Naive thymus-derived CD8-positive, alpha-beta T cell (primary cell): ENCODE measurements at regions not wholly inside any gene's neighbourhood (a gene's known extent, or its start where the extent isn't known, plus 50 kb on each side); places are given as distances from the start of the nearest gene placed in this dataset.
"Not testable (repeated sequence)": the region's sequence is repeated elsewhere in the genome, so short reads cannot be mapped to it uniquely, and the experiment has no call there.

ENCODE experiments used
- ATAC-seq, 2 donors: fragments of 150-1000 bp; cut with Tn5 transposase in 1 of 2; sonication (Bioruptor Pico), chemical (Tn5 transposase) in 1 of 2; 1 replicate in 1 of 2; 2 replicates in 1 of 2; pipeline ENCODE4 v1.10.0; 2021; ENCODE audit warnings: mild to moderate bottlenecking in 2 of 2, moderate library complexity in 2 of 2
- POLR2A ChIA-PET: fragments of 350-600 bp; sonication (Branson Sonifier 250); formaldehyde crosslinking; loops from one replicate; lab custom pipeline; 2021; ENCODE audit warnings: antibody characterized with exemption; lab: Charles Lee
- DNase-seq, 10 donors: peaks; one replicate each; pipeline versions ENCODE4 v3.0.0 to v3.0.0-alpha.2; 2020 to 2022
- H3K27ac Mint-ChIP-seq, 10 donors: one replicate each; pipeline ENCODE4 v1.8.0; 2020 to 2022; ENCODE audit warnings: mild to moderate bottlenecking in 10 of 10, mixed read lengths in 10 of 10, moderate library complexity in 4 of 10, inconsistent platforms in 1 of 10
- H3K27me3 Mint-ChIP-seq, 5 donors: one replicate each; pipeline ENCODE4 v1.8.0; 2021 to 2022; ENCODE audit warnings: mixed read lengths in 5 of 5
- H3K36me3 Mint-ChIP-seq, 3 donors: one replicate each; pipeline ENCODE4 v1.8.0; 2020 to 2022; ENCODE audit warnings: mixed read lengths in 3 of 3, mild to moderate bottlenecking in 2 of 3, inconsistent platforms in 1 of 3
- H3K4me1 Mint-ChIP-seq, 4 donors: one replicate each; pipeline ENCODE4 v1.8.0; 2021 to 2022; ENCODE audit warnings: mixed read lengths in 4 of 4
- H3K4me3 Mint-ChIP-seq, 10 donors: one replicate each; pipeline ENCODE4 v1.8.0; 2020 to 2022; ENCODE audit warnings: mild to moderate bottlenecking in 10 of 10, mixed read lengths in 10 of 10, moderate library complexity in 6 of 10, inconsistent platforms in 1 of 10
- H3K9me3 Mint-ChIP-seq, 9 donors: one replicate each; pipeline ENCODE4 v1.8.0; 2020 to 2022; ENCODE audit warnings: mixed read lengths in 9 of 9, mild to moderate bottlenecking in 3 of 9, inconsistent platforms in 1 of 9, moderate library complexity in 1 of 9

DNA sequence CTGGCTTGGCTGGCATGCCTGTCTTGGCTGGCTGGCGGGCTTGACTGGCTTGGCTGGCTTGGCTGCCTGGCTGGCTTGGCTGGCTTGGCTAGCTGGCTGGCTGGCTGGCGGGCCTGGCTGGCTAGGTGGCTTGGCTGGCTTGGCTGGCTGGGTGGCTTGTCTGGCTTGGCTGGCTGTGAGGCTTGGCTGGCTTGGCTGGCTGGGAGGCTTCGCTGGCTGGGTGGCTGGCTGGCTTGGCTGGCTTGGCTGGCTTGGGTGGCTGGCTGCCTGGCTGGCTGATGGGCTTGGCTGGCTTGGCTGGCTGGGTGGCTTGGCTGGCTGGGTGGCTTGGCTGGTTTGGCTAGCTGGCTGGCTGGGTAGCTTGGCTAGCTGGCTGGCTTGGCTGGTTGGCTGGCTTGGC is 2827.9 kb downstream of the RPIA start:
- POLR2A ChIA-PET, H3K27me3 Mint-ChIP-seq, H3K4me3 Mint-ChIP-seq, H3K27ac Mint-ChIP-seq, ATAC-seq, H3K36me3 Mint-ChIP-seq, H3K4me1 Mint-ChIP-seq, H3K9me3 Mint-ChIP-seq: not testable (repeated sequence)
- peak in 1 of 10 donors; percentile 57 for DNase-seq

DNA sequence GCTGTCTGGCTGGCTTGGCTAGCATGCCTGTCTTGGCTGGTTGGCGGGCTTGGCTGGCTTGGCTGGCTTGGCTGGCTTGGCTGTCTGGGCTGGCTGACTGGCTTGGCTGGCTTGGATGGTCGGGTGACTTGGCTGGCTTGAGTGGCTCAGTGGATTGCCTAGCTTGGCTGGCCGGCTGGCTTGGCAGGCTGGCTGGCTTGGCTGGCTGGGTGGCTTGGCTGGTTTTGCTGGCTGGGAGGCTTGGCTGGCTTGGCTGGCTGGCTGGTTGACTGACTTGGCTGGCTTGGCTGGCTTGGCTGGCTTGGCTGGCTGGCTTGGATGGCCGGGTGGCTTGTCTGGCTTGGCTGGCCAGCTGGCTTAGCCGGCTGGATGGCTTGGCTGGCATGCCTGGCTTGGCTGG is 2828.4 kb downstream of the RPIA start:
- ATAC-seq, H3K4me3 Mint-ChIP-seq, H3K9me3 Mint-ChIP-seq, H3K27me3 Mint-ChIP-seq, H3K36me3 Mint-ChIP-seq, POLR2A ChIA-PET, H3K4me1 Mint-ChIP-seq, H3K27ac Mint-ChIP-seq: not testable (repeated sequence)
- peak in 1 of 10 donors; percentile 44 for DNase-seq

GRCh38 chr2:91520523-91520922 is 2829.1 kb downstream of the RPIA start:
- H3K36me3 Mint-ChIP-seq, DNase-seq, H3K27me3 Mint-ChIP-seq, POLR2A ChIA-PET, H3K4me3 Mint-ChIP-seq, H3K9me3 Mint-ChIP-seq, H3K27ac Mint-ChIP-seq, H3K4me1 Mint-ChIP-seq, ATAC-seq: not testable (repeated sequence)

DNA sequence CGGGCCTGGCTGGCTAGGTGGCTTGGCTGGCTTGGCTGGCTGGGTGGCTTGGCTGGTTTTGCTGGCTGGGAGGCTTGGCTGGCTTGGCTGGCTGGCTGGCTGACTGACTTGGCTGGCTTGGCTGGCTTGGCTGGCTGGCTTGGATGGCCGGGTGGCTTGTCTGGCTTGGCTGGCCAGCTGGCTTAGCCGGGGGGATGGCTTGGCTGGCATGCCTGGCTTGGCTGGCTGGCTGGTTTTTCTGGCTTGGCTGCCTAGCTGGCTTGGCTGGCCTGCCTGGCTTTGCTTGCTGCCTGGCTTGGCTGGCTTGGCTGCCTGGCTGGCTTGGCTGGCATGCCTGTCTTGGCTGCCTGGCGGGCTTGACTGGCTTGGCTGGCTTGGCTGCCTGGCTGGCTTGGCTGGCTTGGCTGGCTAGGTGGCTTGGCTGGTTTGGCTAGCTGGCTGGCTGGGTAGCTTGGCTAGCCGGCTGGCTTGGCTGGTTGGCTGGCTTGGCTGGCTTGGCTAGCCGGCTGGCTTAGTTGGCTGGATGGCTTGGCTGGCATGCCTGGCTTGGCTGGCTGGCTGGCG is 2829.6 kb downstream of the RPIA start:
- ATAC-seq, H3K27me3 Mint-ChIP-seq, H3K4me3 Mint-ChIP-seq, POLR2A ChIA-PET, DNase-seq, H3K36me3 Mint-ChIP-seq, H3K27ac Mint-ChIP-seq, H3K4me1 Mint-ChIP-seq, H3K9me3 Mint-ChIP-seq: not testable (repeated sequence)

- H3K27me3 Mint-ChIP-seq, H3K4me3 Mint-ChIP-seq, H3K36me3 Mint-ChIP-seq, H3K9me3 Mint-ChIP-seq, ATAC-seq, H3K27ac Mint-ChIP-seq, POLR2A ChIA-PET, DNase-seq, H3K4me1 Mint-ChIP-seq: not testable (repeated sequence)
Measured at GRCh38 chr2:91521944-91522343, 2830.5 kb downstream of the RPIA start.

- H3K36me3 Mint-ChIP-seq, H3K9me3 Mint-ChIP-seq, H3K27ac Mint-ChIP-seq, H3K4me3 Mint-ChIP-seq, H3K27me3 Mint-ChIP-seq, POLR2A ChIA-PET, H3K4me1 Mint-ChIP-seq, DNase-seq, ATAC-seq: not testable (repeated sequence)
Measured at GRCh38 chr2:91522877-91523276, 2831.4 kb downstream of the RPIA start.

DNA sequence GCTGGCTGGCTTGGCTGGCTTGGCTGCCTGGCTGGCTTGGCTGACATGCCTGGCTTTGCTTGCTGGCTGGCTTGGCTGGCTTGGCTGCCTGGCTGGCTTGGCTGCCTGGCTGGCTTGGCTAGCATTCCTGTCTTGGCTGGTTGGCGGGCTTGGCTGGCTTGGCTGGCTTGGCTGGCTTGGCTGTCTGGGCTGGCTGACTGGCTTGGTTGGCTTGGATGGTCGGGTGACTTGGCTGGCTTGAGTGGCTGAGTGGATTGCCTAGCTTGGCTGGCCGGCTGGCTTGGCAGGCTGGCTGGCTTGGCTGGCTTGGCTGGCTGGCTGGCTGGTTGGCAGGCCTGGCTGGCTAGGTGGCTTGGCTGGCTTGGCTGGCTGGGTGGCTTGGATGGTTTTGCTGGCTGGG is 2832.3 kb downstream of the RPIA start:
- H3K9me3 Mint-ChIP-seq, DNase-seq, POLR2A ChIA-PET, ATAC-seq, H3K27me3 Mint-ChIP-seq, H3K4me3 Mint-ChIP-seq, H3K4me1 Mint-ChIP-seq, H3K27ac Mint-ChIP-seq, H3K36me3 Mint-ChIP-seq: not testable (repeated sequence)

DNA sequence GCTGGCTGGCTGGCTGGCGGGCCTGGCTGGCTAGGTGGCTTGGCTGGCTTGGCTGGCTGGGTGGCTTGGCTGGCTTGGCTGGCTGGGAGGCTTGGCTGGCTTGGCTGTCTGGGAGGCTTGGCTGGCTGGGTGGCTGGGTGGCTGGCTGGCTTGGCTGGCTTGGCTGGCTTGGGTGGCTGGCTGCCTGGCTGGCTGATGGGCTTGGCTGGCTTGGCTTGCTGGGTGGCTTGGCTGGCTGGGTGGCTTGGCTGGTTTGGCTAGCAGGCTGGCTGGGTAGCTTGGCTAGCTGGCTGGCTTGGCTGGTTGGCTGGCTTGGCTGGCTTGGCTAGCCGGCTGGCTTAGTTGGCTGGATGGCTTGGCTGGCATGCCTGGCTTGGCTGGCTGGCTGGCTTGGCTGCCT is 2834.1 kb downstream of the RPIA start:
- H3K36me3 Mint-ChIP-seq, H3K9me3 Mint-ChIP-seq, H3K4me3 Mint-ChIP-seq, POLR2A ChIA-PET, ATAC-seq, H3K27me3 Mint-ChIP-seq, H3K27ac Mint-ChIP-seq, H3K4me1 Mint-ChIP-seq: not testable (repeated sequence)
- peak in 1 of 10 donors; percentile 62 for DNase-seq

GRCh38 chr2:91526083-91526482 is 2834.6 kb downstream of the RPIA start:
- DNase-seq, H3K4me1 Mint-ChIP-seq, H3K27ac Mint-ChIP-seq, H3K4me3 Mint-ChIP-seq, H3K36me3 Mint-ChIP-seq, H3K9me3 Mint-ChIP-seq, H3K27me3 Mint-ChIP-seq, POLR2A ChIA-PET, ATAC-seq: not testable (repeated sequence)

DNA sequence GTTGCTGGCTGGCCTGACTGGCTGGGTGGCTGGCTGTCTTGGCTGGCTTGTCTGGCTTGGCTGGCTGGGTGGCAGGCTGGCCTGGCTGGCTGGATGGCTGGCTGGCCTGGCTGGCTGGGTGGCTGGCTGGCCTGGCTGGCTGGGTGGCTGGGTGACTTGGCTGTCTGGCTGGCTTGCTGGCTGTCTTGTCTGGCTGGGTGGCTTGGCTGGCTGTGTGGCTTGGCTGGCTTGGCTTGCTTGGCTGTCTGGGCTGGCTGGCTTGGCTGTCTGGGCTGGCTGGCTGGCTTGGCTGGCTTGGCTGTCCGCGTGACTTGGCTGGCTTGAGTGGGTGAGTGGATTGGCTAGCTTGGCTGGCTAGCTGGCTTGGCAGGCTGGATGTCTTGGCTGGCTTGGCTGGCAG is 2835.6 kb downstream of the RPIA start:
- H3K27me3 Mint-ChIP-seq, ATAC-seq, H3K4me1 Mint-ChIP-seq, H3K9me3 Mint-ChIP-seq, H3K36me3 Mint-ChIP-seq, POLR2A ChIA-PET, H3K4me3 Mint-ChIP-seq, H3K27ac Mint-ChIP-seq: not testable (repeated sequence)
- DNase-seq: peak in 1 of 10 donors; percentile 60

GRCh38 chr2:91527491-91528031 is 2836.1 kb downstream of the RPIA start:
- H3K27ac Mint-ChIP-seq, H3K4me3 Mint-ChIP-seq, H3K9me3 Mint-ChIP-seq, H3K27me3 Mint-ChIP-seq, POLR2A ChIA-PET, H3K4me1 Mint-ChIP-seq, H3K36me3 Mint-ChIP-seq, ATAC-seq: not testable (repeated sequence)
- DNase-seq: peak in 1 of 10 donors; percentile 61

DNA sequence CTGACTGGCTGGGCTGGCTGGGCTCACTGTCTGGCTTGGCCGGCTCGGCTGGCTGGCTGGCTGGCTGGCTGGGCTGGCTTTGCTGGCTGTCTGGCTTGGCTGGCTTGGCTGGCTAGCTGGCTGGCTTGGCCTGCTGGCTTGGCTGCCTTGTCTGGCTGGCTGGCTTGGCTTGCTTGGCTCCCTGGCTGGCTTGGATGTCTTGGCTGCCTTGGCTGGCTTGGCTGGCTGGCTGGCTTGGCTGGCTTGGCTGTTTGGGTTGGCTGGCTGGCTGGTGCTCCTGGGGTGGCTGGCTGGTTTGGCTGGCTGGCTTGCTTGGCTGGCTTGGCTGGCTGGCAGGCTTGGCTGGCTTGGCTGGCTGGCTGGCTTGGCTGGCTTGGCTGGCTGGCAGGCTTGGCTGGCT is 2836.9 kb downstream of the RPIA start:
- H3K4me3 Mint-ChIP-seq: not testable (repeated sequence)
- peak in 1 of 10 donors; percentile 42 for DNase-seq

GRCh38 chr2:91536109-91536508 is 2844.6 kb downstream of the RPIA start:
- H3K36me3 Mint-ChIP-seq, H3K27me3 Mint-ChIP-seq, H3K4me1 Mint-ChIP-seq, ATAC-seq, H3K9me3 Mint-ChIP-seq, H3K27ac Mint-ChIP-seq, POLR2A ChIA-PET, H3K4me3 Mint-ChIP-seq: not testable (repeated sequence)
- DNase-seq: peak in 1 of 10 donors; percentile 14

More for the DNA sequence above, 2836.9 kb downstream of the RPIA start:
- POLR2A ChIA-PET, H3K9me3 Mint-ChIP-seq, H3K4me1 Mint-ChIP-seq, ATAC-seq, H3K27ac Mint-ChIP-seq, H3K36me3 Mint-ChIP-seq, H3K27me3 Mint-ChIP-seq: not testable (repeated sequence)

GRCh38 chr2:91536549-91537263 is 2845.2 kb downstream of the RPIA start:
- H3K27ac Mint-ChIP-seq, ATAC-seq, H3K36me3 Mint-ChIP-seq, H3K4me1 Mint-ChIP-seq, DNase-seq, POLR2A ChIA-PET, H3K27me3 Mint-ChIP-seq, H3K4me3 Mint-ChIP-seq, H3K9me3 Mint-ChIP-seq: not testable (repeated sequence)
